HTR-8/SVneo (cell line): ENCODE measurements at regions not wholly inside any gene's neighbourhood (a gene's known extent, or its start where the extent isn't known, plus 50 kb on each side); places are given as distances from the start of the nearest gene placed in this dataset.

Experiments
- DNase-seq: peaks from one replicate; pipeline ENCODE4 v3.0.0; 2011; ENCODE audit warnings: low spot score, mixed read lengths; ENCODE audit not compliant: insufficient read length
- FAIRE-seq: peaks from 2 replicates; lab custom pipeline; 2011; peaks lifted over from hg19 to GRCh38; lab: Jason Lieb, UNC

DNA sequence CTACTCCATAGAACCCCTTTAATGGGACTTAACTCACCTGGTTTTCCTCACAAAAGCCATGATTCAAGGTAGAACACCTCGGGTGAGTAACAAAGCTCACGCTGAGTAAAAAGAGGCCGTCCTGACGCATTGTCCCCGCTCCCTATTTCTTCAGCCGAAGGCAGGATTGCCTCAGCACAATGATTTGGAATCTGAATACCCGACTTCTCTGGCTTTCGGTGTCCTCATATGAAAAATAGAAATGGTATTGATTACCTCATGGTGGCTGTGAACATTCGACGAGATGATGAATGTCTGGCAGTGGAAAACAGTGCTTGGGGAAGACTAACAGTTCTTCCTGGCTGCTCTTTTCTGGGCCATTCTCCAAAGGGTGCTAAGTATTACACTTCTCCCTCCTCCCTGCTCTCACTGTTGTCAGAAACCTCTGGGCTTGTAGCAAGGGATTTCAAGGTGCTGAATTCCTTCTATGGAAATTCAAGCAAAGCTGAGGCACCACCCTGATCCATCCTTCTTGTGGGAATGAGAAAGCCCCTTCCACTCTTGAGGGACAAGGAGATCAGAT, 148.3 kb downstream of the C1orf94 start:
- FAIRE-seq (no peak), DNase-seq (no peak)

DNA sequence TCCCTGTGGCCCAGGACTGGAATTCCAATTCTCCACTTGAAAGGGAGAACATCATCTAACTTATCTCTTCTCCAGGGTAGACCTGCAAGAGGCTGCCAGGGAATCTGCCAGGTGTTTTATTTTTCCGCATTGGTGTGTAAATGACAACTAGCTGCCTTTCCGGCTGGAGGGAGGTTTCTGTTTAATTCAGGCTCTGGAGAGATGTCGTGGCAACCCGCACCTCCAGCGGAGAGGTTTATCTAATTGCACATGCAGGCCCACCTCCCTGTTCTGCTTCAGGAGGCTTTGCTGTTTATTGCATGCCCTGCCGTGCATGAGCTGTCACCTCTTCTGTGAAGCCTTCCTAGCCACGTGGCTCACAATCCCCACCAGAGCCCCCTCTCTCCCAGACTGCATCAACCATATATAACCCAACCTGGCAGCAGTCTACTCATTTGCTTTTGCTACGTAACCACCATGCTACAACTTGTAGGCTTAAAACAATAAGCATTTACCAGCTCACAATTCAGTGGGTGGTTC, 151.6 kb downstream of the C1orf94 start:
- no peak for FAIRE-seq

DNA sequence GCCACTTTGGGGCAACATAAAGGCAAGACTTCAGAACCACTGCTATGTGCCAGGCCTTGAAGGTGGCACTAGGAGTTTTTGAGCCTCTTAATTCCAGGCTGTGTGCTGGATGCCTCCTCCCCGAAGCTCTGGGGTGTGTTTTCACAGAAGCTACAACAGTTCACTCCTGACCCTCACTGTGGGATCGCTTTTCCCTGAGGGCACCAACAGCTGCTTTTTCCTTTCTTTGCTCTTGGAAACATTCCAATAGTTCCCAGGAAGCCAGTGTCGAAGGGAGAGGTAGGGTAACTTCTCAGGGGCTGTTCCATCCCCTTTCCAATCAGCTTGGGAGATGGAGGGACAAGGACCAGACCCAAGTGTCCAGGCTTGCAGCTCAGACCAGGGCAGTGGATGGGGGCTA, 153.4 kb downstream of the C1orf94 start:
- DNase-seq (no peak), FAIRE-seq (no peak)

More for the DNA sequence above, 151.6 kb downstream of the C1orf94 start:
- DNase-seq, result no peak

DNA sequence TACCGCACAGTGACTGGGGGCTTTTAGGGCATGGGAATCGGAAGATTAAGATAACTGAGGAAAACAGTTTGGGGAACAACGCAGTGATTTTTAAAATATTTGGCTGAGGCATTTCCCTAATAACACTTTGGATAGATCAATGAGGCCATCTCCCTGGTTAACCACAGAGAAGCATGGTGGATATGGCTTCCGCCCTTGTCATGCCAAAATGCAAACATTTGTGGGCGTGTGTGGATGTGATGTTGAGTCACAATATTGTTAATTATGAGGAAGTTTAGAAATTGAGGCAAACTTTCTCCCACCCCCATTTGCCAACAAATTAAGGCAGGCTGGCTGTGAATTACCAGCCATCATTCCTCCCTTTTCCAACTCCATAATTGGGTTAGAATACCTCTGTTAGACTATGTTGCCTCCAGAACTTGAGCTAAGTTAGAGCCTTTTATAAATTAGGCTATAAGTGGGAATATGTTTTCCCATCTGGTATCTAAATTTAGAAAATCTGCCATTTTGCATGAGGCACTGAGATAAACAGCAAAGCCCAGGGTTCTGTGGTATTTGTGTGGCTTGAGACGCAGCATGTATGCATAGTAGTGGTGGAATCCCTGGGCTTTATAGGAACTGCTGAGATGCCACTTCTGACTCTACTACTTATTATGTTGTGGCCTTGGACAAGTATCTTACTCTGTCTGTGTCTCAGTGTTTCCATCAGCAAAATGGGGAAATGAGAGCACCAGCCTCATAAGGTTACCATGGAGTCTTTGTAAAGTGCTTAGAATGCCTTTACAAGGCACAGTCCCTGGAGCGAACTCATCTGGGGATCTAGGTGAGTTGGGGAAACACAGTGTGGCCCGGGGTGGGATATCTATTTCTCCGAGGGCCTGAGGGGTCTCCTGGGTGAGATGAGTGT, 154.6 kb downstream of the C1orf94 start:
- DNase-seq (no peak), FAIRE-seq (no peak)

DNA sequence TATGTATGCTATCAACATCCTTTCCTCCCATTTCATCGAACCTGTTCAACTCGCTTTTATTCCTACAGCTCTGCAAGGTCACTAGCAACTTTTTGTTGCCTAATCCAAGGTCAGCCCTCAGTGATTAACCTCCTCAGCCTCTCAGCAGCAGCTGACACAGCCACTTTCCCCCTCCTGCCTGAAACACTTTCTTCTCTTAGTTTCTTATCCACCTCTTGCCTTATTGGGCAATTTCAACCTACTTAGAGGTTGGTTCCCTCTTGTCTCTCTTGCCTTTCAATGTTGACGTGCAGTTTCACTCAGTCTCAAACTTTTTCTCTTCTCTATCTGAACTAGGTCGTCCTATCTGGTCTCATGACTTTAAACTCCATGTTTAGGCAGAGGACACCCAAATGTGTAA, 156.3 kb downstream of the C1orf94 start:
- FAIRE-seq, result no peak
- no peak for DNase-seq

DNA sequence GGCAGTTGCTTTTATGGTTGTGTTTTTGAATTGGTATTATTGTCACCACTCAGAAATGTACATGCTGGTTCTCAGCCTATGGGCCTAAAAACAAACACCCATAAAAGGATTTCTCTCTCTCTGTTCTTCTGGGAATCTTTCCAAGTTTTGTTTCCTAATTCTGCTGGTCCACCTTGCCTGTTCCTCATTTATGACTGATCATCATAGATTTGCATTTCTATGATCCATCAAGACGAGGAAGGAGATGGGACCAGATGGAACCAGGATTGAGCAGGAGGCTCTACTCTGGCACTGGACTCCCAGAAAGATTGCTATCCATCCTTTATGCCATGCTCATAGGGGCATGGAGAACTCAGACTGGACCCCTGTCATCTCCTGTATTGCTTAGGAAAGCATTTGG, 162.2 kb downstream of the C1orf94 start:
- DNase-seq (no peak), FAIRE-seq (no peak)

DNA sequence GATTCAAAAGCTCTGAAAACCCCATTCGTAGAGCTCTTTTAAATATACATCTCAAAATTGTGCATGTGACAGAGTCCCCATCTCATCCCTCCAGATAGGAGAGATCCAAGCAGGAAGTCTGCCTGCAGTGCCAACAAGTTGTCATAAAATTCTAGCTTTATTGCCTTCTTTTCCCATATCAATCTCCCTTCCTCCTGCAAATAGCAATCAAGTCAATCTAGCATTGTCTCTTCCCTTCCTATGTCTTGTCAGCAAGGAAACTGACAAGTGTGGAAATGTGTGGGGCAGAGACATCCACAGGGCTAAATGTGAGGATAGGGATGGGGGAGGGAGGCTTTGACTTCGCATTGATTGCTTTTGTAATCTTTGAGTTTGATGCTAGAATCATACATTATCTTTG, 165.2 kb downstream of the C1orf94 start:
- no peak for FAIRE-seq
- no peak for DNase-seq

DNA sequence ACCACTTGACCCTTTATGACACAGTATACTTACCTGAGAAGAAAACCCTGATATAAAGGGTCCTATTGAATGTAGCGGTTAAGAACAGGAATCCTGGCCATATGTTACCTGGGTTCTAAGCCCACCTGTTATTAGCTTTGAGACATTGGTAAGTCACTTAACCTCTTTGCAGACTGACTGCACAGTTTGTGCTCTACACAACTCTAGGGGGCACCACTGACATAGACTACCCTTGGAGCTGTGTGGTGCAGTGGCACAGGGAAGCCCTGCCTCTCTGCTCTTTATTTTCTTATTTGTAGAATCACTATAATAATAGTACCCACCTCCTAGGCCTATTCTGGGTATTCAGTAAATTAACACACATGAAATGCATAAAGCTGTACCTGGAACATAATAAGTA, 165.6 kb downstream of the C1orf94 start:
- DNase-seq (no peak), FAIRE-seq (no peak)

DNA sequence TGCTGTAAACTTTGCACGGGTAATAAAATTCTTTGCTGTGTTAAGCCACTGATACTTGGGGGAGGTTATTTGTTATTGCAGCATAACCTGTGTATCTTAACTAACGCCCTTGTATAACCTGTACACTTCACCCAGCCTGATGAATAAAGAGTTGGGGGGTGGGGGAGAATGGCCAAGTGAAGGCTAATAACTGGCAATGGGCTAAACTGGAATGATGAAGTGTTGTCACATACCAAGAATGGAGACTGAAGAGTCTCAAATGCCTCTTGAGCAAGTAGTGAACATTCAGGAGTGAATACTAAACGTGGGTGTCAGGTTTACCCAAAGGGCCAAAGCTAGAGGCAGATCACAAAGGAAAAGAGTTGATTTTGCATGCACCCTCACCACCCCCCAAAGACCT, 169.4 kb downstream of the C1orf94 start:
- DNase-seq (no peak), FAIRE-seq (no peak)

DNA sequence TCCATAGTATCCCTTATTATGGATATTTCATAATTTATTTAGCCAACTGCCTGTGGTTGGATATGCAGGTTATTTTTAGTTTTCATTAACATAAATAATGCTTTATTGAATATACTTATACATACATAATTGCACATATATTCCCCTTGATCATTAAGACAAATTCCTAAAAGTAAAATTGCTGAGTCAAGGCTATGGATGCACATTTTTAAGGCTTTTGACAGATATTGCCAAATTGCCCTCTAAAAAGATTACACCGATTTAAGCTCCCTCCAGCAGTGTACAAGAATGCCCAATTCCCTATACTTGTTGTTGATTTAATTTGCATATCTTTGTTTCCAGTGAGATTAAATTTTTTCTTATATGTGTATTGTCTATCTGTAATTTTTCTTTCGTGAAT, 176.7 kb downstream of the C1orf94 start:
- no peak for DNase-seq
- no peak for FAIRE-seq

DNA sequence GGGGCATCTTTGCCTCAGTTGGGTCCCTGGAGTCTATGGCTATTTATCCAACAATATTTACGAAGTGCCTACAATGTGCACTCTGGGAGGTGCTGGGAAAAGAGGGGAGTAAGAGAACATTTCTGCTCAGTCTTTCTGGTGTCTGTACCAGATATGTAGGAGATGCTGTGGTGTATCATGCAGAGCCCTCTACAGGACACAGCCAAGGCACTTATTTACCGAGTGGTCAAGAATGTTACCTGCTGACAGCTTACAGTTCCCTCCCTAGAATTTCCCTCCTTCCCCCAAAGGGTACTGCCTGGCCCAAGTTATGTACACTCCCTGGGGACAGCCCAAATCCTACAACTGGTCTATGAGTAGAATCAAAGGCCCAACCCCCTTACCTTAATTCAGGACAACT, 177.7 kb downstream of the C1orf94 start:
- no peak for FAIRE-seq
- DNase-seq, result no peak

DNA sequence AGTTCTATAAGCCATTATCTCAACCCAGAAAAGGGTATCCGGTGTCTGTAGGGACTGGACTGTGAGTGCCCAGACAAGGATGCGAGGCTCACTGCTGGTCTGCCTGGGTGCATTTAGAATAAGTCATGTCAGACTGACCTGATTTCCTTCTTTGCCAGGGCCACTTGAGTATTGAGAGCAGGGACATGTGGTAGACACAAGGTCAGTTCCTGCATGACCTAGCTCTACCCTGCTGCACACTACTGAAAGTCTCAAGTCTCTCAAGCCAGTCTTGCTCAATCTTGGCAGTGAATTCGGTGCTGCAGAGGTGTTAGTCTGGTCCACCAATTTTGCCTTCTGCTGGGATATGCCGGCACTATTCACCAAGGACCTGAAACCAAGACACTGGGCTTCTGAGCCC, 180.1 kb downstream of the C1orf94 start:
- FAIRE-seq (no peak), DNase-seq (no peak)

DNA sequence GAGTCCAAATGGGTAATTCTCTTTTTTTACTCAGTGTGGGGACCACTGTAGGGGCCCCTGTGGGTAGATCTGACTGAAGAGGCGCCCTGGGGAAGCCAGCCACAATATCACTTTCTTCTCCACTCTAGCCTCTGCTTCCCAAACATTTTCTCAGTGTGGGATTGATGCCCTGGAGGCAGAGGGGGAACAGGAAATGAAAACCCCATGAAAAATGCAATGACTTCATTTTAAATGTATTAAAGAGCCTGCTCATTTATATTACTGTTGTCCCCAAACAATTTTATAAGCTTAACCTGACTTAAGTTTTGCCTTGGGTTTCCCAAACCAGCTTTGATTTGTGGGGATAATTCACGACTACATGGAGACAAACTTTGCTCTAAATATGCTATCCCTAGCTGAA, 181.9 kb downstream of the C1orf94 start:
- FAIRE-seq (no peak), DNase-seq (peak; percentile 18)

DNA sequence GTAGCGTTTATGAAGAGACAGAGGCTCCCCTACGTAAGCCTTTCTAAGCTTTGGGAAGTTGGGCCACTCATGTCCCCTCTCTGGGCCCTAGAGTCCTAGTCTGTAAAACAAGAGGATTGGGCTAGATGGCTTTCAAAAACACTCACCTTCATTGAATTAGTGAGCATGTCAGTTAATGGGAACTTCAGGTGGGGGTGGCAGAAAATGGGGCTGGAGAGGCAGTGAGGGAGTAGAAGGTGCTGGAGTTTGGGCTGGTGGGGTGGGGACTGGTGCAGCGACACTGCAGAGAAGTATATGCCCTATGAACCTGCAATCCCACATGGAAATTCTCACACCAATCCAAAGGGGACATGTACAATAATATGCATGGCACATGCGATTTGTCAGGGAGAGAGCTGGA, 182.7 kb downstream of the C1orf94 start:
- DNase-seq, result no peak
- no peak for FAIRE-seq

DNA sequence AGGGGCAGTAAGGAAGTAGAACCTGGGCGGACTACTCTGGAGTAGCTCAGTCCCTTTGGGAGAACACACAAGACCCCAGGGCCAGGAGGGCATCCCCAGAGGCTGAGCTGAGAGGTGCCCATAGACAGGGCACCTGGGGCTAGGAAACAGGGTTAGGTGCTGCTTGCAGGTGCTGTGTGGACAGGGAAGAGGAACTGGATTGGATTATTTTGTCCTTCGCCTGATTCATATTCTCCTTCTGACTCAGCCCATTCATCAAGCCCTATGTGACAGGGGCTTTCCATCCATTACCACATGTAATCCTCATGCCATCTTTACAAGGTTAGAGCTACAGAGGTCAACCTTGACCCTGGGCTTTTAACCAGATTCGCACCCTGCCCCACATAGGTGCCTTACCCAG, 183.9 kb downstream of the C1orf94 start:
- DNase-seq, result peak; percentile 28
- no peak for FAIRE-seq

DNA sequence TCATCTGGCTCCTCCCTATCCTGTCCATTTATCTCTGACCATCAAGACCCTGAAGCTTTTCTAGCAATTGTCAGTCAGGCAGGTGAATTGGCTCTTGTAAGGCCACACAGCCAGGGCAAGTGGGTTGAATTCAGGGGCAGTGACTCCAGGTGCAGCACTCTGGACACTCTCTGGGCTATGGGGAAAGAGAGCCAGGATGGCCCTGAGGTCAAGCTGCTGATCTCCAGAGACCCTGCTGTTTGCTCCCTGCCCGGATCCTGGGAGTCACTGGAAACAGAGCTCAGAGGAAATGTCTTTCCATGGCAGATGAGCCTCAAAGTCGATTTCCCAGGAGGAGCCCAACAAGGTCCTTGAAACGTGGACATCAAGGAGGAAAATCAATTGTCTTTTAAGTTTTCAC, 184.4 kb downstream of the C1orf94 start:
- DNase-seq, result no peak
- no peak for FAIRE-seq

DNA sequence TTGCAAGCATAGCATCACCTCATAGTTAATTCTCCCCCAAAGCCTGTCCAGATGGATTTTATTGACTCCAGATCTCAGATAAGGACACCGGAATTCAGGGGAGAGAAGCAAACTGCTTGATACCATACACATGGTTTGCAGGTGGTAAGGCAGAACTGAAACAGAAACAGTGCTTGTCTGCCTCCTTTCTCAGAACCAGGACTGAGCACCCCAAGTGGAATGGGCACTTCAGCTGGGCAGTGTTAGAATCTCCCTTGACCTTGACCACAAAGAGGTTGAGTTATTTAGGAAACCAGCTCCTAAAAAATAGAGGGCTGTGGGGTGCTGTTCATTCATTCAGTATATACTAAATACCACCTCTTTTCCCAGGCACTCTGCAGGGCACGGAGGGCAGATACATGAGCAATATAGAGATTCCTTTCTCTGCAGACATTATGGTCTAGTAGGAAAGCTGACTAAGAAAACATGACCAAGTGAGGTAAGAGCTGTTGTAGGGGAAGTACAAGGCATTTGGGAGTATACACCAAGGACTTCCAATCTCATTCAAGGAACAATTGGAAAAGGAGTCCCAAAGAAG, 185.2 kb downstream of the C1orf94 start:
- FAIRE-seq (no peak), DNase-seq (no peak)

DNA sequence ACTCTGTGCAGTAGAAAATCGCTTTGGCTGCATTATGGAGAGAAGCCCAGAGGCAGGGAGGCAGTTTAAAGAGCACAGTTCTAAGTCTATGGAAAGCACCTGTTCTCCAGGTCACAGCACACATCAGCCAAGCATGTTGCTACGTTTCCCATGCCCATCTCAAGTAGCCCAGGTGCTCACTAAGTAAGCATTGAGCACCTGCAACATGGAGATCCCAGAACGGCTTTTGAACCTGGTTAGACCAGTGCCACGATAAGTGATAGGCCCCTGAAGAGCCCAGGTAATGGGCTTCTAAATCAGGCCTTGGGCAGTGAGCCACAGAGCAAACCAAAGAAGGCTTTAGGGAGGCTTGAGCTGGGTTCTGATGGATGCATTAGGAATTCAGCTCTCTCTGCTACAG, 186.2 kb downstream of the C1orf94 start:
- FAIRE-seq (no peak), DNase-seq (no peak)

DNA sequence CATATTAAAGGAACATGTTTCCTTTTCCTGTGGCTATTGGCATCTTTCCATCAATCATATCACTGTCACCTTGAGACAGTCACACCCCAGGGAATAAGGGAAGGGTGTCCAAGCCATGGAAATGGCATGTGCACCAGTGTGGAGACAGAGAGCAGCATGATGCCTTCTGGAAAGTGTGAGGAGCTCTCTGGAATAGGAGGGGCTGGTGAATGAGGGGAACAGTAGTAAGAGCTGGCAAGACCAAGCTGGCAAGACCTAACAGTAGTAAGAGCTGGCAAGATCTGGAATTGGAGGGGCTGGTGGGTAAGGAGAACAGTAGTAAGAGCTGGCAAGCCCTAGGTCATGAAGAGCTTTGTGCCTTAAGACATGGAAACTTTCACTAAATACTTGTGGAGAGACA, 186.7 kb downstream of the C1orf94 start:
- FAIRE-seq, result no peak

DNA sequence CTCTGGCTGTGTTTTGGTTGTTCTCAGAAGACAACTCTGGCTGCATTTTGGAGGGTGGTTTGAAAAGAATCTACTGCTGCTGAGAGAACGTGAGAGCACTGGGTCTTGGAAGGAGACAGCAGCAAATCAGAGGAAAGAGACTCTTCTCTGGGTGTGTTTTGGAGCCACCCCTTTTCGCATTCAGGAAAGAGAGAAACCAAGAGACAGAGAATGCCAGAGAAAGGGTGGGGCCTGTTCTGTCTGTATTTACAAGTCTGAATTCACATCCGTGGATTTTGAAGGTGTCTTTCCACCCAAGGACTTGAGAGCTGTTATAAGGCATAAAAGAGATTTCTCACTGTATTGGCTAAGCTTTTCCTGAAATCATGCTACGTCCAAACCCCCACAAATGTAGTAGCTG, 187.2 kb downstream of the C1orf94 start:
- no peak for DNase-seq
- no peak for FAIRE-seq

More for the DNA sequence above, 186.7 kb downstream of the C1orf94 start:
- no peak for DNase-seq

DNA sequence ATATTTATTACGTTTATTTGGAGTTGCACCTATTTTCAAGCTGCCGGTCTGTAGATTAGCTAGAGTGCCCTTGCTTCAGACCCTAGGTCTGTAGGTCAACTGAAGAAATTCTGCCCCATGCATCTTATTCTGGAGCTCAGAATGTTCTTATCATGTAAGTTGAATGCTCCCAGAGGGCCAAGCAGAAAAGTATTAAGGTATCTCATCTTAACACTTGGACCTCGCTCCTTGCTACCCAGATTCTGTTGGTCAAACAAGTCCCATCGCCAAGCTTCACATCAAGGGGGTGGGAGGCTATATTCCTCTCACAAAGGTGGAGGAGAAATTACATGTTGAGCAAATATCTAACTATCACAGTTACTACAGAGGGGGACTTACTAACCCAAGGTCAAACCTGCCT, 187.7 kb downstream of the C1orf94 start:
- no peak for FAIRE-seq
- DNase-seq, result no peak
